ENCODE measurements at regions not wholly inside any gene's neighbourhood (a gene's known extent, or its start where the extent isn't known, plus 50 kb on each side); places are given as distances from the start of the nearest gene placed in this dataset.

- no peak for DNase-seq (ENCODE audit: low read depth in 4 of 4, low spot score in 1 of 4)
Observed at GRCh38 chr13:110773480-110773879, 60.0 kb downstream of the ING1 start.

- DNase-seq (ENCODE audit: low read depth in 4 of 4, low spot score in 1 of 4): no peak
Observed at GRCh38 chr13:110774051-110774450, 60.6 kb downstream of the ING1 start.

- DNase-seq (ENCODE audit: low read depth in 4 of 4, low spot score in 1 of 4): no peak
Observed at GRCh38 chr13:110774490-110774889, 61.0 kb downstream of the ING1 start.

- no peak for DNase-seq (ENCODE audit: low read depth in 4 of 4, low spot score in 1 of 4)
Observed at GRCh38 chr13:110775576-110775975, 62.1 kb downstream of the ING1 start.

GRCh38 chr13:110777251-110777820 is 63.8 kb downstream of the ING1 start:
- no peak for DNase-seq (ENCODE audit: low read depth in 4 of 4, low spot score in 1 of 4)

GRCh38 chr13:110779022-110779421 is 65.5 kb downstream of the ING1 start:
- no peak for DNase-seq (ENCODE audit: low read depth in 4 of 4, low spot score in 1 of 4)

GRCh38 chr13:110780422-110780821 is 66.9 kb downstream of the ING1 start:
- DNase-seq (ENCODE audit: low read depth in 4 of 4, low spot score in 1 of 4): no peak

- DNase-seq (ENCODE audit: low read depth in 4 of 4, low spot score in 1 of 4): no peak
Observed at GRCh38 chr13:110782185-110782584, 68.7 kb downstream of the ING1 start.

GRCh38 chr13:110784704-110785103 is 71.2 kb downstream of the ING1 start:
- no peak for DNase-seq (ENCODE audit: low read depth in 4 of 4, low spot score in 1 of 4)

- DNase-seq (ENCODE audit: low read depth in 4 of 4, low spot score in 1 of 4): no peak
Observed at GRCh38 chr13:110788778-110789177, 75.3 kb downstream of the ING1 start.

- DNase-seq (ENCODE audit: low read depth in 4 of 4, low spot score in 1 of 4): no peak
Observed at GRCh38 chr13:110789871-110790270, 76.4 kb downstream of the ING1 start.

- DNase-seq (ENCODE audit: low read depth in 4 of 4, low spot score in 1 of 4): no peak
Observed at GRCh38 chr13:110790371-110790770, 76.9 kb downstream of the ING1 start.

- DNase-seq (ENCODE audit: low read depth in 4 of 4, low spot score in 1 of 4): no peak
Observed at GRCh38 chr13:110794209-110794608, 80.7 kb downstream of the ING1 start.

GRCh38 chr13:110797230-110797877 is 83.9 kb downstream of the ING1 start:
- DNase-seq (ENCODE audit: low read depth in 4 of 4, low spot score in 1 of 4): no peak

- no peak for DNase-seq (ENCODE audit: low read depth in 4 of 4, low spot score in 1 of 4)
Observed at GRCh38 chr13:110798081-110798994, 84.8 kb downstream of the ING1 start.

GRCh38 chr13:110799246-110800236 is 86.0 kb downstream of the ING1 start:
- no peak for DNase-seq (ENCODE audit: low read depth in 4 of 4, low spot score in 1 of 4)

- no peak for DNase-seq (ENCODE audit: low read depth in 4 of 4, low spot score in 1 of 4)
Observed at GRCh38 chr13:110801044-110801443, 87.5 kb downstream of the ING1 start.

- no peak for DNase-seq (ENCODE audit: low read depth in 4 of 4, low spot score in 1 of 4)
Observed at GRCh38 chr13:110802260-110802659, 88.8 kb downstream of the ING1 start.

GRCh38 chr13:110806636-110807035 is 93.1 kb downstream of the ING1 start:
- DNase-seq (ENCODE audit: low read depth in 4 of 4, low spot score in 1 of 4): no peak

GRCh38 chr13:110807546-110807945 is 94.0 kb downstream of the ING1 start:
- DNase-seq (ENCODE audit: low read depth in 4 of 4, low spot score in 1 of 4): no peak

- no peak for DNase-seq (ENCODE audit: low read depth in 4 of 4, low spot score in 1 of 4)
Observed at GRCh38 chr13:110808138-110808537, 94.6 kb downstream of the ING1 start.
